NCI-H2196 (cell line): ENCODE measurements at regions not wholly inside any gene's neighbourhood (a gene's known extent, or its start where the extent isn't known, plus 50 kb on each side); places are given as distances from the start of the nearest gene placed in this dataset.
"Not testable (repeated sequence)": the region's sequence is repeated elsewhere in the genome, so short reads cannot be mapped to it uniquely, and the experiment has no call there.

Experiments used
- DNase-seq: peaks from one replicate; lab custom pipeline; 2025; ENCODE audit not compliant: unreplicated experiment; lab: John Stamatoyannopoulos, UW

DNA sequence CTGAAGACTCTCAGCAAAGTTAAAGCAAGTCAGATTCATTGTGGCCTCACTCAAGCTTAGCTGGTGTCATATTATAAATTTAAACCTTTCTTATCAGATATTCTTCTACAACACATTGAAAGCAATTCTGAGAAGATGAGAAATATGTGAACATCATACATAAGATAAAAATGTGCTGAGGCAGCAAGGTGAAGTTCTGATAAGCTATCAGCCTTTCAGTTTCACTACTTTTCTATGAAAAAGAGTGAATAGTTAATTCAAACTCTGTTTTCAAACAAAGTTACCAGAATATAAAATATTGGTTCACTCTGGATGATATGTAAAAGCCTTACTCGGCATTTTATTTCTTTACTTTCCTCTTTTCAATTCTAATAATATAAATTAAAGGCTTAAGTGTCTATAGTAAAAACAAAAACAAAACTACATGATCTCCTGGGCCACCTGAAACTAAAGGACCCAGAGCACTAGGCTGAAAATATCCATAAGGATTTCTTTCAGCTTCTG lies 824.4 kb downstream of the MTRR start:
- DNase-seq, result no peak

DNA sequence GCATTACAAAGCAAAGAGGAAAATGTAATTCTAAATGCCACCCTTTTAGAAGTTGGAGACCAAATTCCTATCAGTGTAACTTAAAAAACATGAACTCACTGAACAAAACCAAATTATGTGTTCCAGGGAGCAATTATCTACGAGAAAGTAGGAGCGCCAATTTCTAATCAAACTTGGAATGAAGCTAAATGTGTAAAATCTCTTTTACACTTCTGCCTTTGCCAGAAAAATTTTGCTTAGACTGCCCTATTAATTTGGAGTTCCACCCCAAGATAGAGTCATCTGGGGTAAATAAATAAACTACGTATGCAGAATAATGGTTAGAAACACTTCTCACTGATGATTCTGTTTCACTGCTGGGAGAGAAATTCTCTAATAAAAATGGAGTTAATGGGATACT lies 825.6 kb downstream of the MTRR start:
- DNase-seq, result no peak

DNA sequence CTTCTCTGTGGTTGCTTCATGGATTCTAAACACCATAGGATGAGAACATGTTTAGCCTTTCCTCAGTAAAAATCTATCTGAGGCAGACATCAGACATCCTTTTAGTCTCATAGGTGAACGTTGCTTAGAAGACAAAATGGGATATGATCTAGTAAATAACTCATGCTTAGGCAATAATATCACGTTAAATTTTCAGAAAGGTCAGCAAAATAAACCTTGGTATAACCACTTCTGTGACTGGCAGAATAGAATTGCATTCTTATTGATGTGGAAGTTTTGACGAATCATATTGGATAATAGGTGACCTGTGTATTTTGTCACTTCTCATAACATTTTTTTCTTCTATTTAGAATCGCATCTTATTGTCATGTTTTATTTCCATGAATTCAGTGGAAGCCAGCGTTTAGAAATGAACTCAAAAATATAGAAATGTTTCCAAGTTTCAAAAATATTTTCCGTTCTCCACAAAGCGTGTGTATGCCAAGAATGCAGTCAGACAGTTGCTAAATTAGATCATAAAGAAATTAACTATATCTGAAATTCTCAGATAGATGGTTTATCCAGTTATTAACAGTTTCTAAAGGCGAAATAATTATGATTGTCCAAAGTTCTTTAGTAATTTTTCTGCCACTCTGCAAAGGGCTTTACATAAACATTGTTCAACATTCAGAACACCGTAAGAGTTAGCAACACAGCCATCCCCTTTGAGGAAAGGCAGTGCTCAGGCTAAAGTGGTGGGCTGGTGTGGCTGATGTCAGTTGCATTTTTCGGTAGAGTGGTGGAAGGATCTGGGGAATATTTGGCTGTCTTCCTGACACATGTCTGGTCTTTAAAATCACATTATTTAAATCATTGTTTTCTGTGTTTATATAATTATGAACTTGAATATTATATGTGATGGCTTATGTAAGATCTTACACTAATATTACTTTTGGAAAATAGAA lies 827.2 kb downstream of the MTRR start:
- DNase-seq, result no peak

DNA sequence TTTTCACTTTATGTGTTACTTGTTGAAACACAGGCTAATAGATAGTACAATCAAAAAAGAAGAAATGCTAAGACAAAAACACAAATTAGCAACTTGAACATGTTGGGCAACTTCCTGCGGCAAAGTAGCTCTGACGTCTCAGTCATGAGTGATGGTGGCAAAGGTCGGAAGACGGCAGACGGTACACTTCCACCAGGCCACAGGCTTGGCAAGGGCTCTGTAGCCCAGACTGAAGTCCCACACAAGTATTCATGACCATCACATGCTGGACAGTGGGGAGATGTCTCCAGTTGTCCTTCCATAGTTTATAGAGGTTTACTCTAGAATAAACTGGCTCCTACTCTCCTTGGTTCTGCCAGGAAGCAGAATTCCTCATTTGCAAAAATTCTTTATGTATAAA lies 831.3 kb downstream of the MTRR start:
- DNase-seq, result no peak

DNA sequence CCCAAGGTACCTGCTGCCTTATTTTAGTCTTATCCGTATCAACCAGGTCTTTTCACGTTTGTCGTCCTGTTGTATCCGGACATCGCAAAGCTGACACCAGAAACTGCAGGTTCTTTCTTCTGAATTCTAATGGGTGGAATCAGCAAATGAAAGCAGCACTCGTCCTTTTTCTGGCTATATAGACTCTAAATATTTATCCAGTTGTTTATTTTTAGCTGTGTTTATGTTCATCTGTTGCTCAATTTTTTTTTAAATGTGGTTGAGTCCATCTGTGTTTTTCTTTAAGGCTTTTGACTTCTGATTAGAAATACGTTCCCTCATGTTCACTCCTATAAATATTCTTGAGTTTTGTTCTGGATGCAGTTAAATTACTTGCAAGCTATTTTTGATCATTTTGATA lies 831.7 kb downstream of the MTRR start:
- DNase-seq, result no peak

DNA sequence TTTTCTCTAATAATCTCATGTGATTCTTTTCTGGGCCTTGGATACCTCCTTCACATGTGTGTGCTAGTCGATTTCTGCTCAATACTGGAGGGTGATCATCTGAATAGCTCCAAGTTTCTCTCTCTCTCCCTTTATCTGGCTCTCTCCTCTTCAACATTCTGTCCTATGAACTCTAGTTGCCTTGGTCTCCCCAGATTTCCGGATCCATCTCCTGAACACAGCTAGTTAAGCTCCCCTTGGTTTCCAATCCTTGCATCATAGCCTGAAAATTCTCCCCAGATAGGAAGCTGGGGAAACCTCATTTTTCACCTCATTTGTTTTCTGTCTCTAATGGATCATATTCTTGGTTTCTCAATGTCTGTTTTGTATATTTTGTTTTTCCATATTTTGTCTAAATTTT lies 832.3 kb downstream of the MTRR start:
- DNase-seq, result no peak

DNA sequence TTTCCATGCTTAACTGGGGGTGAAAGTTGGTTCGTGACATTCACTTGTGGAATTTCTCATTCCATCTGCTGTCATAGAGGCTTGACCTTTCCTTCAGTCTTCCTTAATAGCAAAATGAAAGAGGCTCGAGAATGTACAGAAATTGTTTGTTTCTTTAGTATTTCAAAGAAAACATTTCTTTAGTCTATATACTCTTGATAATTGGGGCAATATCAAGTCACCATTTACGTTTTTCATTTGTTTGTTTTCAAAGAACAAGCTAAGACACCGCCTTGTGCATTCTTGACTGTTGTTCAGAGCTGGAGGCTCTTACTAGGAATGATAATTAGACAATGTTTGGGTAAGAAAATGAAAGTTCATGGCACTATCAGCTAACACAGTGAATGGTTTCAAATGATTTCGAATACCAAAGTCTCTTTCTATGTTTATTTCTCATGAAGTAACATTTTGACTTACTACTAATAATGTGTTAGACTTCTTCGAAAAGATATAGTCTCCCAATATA lies 835.4 kb downstream of the SEMA5A start:
- DNase-seq, result no peak

DNA sequence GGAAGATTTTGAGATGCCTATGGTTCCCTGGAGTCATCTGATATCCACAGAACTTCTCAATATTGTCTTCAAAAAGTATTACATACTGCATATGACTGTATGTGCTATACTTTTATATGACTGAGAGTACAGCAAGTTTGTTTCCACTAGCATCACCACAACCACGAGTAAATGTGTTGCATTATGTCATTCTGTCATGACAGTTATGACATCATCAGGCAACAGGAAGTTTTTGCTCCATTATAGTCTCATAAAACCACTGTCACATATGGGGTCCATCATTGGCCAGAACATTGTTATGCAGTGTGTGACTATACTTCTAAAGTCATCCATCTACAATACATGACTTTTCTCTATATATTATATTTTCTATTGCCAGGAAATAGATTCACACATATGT lies 831.7 kb downstream of the SEMA5A start:
- DNase-seq, result no peak

DNA sequence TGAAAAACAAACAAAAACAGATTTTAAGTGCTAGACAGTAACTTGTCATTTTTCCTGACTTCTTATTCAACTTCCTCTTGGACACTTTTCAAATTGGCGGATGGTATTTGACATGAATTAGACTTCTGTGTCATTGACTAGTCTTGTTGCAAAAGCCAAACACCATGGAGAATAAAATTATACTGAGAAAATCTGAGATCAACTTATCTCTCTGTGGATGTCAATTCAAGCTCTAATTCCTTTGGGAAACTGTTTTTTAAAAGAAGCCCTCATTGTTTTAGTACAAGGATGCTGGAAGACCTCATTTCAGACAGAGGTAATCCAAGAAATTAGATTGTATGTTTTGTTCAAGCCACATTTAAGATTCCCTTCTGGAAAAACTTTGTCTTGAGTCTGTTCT lies 831.0 kb downstream of the SEMA5A start:
- DNase-seq, result no peak

DNA sequence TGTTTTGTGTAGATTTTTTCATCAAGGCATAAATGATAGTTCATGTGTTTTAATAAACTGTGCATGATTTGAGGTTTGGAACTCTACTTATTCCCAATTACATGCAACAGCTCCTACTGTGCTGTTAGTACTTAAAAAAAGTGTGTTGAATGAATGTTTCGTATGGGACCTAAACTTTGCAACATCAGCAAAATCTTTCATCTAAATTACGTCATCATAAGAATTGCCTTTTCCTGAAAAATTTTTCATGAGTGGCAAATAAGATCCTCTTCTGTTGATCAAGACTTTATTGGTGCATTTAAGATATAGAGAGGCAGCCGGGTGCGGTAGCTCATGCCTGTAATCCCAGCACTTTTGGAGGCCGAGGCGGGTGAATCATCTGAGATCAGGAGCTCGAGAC lies 826.1 kb downstream of the SEMA5A start:
- no peak for DNase-seq

DNA sequence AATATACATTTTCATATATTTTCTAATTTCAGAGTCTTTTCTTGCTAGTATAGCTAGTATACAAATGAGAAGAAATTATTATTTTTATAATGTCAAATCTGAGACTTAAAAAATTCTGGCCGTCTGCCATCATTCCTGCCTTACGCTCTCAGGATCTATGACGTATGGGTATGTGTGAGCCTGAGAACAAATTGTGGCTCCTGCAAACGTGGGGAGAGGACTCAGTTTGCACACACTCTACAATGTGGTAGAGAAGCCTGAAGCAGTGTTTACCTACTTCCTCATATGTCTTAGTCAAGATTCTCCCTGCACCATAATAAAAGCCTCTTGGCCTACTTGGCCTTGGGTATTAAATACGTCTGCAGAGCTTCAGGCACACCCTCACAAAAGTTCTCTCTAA lies 825.4 kb downstream of the SEMA5A start:
- DNase-seq, result no peak

DNA sequence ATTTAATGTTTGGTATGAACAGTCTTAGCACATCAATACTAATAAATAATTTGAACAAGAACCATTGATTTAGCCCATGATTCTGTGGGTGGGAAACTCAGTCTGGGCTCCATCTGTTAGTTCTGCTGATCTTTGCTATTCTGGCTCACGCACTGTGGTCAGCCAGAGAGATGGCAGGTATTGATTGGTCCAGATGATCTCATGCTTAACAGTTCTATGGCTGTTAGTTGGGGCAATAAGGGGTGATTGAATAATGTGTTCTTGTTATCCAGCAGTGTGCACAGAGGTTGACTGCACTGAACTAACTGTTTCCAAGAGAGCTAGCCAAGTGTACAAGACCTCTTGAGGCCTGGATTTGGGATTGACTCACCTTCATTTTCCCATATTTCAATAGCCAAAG lies 824.3 kb downstream of the SEMA5A start:
- DNase-seq, result no peak

DNA sequence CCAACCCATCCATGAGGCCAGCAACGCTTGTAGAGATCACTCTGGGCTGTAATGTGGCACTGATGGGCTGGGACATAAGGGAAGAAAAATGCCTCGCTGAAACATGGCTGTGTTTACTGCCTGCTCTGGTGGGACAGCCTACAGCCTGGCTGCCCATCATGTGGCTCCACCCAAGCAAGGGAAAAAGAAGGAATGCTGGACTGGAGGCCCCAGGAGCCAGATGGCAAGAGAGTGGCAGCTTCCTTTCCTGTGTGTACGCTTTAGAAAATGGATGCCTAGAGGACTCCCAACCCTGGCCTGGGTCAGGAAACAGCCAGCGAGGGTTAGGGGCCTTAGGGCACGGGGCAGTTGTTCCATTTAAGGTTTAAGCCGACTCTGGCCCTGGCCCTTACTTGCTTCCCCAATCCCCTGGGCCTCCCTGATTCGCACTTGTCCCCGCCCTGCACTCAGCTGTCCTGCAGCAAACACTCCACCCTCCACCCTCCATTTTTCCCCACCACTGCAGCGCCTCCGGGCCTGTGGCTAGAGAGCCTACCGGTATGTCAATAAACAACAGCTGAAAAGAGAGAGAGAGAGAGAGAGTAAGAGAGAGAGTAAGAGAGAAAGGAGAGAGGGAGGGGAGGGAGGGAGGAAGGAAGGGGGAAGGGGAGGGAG lies 819.4 kb downstream of the SEMA5A start:
- DNase-seq, result no peak

DNA sequence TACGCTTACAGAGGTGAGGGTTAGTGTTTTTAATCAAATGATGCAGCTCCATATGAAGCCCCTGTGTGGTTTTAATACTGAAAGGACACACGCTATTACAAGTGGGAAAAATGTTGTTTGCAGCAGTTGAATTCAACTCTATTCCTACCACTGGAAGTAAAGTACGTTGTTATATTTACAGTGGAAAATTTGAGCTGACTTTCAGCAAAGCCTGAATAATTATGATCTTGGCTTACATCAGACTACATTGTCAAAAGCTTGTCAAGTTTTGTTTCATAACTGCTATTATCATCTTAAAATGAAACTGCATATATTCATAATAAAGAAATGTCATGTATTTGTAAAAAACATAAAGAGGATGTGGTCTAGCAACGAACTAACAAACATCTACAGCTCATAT lies 818.5 kb downstream of the SEMA5A start:
- no peak for DNase-seq

DNA sequence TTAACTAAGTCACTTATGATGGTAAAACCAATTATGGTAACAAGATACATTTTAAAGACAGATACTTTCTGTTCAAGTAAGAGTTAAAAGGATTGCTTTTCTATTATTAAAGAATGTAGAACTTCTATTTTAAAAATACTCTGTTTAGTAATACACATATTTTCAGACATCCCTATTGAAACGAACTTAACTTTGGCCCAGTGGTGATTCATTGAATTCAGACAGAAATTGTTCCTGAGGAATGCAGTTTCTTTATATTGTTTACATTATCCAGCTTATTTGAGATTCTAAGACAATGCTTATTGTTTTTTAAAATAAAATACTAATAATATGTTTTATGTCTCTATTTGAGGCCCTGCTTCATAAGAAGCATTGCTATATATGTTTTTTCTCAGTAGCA lies 816.4 kb downstream of the SEMA5A start:
- DNase-seq, result no peak

DNA sequence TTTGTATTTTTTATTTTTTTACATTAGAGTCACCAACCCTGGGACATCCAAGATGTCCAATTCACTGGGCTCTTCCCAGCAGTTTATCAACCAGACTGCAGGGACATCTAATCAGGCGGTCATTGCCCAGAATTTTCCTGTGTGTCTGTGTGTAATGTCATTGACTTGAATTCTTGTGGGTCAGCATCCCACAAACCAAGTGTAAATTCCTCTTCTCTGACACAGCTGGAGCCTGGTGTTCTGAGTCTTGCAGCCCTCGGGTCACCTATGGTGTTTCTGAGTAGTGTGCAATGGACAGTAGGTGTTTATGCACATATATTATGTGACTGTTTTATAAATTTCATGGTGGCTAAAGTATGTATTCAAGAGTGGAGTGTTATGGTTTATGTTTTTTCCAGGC lies 815.7 kb downstream of the SEMA5A start:
- no peak for DNase-seq

DNA sequence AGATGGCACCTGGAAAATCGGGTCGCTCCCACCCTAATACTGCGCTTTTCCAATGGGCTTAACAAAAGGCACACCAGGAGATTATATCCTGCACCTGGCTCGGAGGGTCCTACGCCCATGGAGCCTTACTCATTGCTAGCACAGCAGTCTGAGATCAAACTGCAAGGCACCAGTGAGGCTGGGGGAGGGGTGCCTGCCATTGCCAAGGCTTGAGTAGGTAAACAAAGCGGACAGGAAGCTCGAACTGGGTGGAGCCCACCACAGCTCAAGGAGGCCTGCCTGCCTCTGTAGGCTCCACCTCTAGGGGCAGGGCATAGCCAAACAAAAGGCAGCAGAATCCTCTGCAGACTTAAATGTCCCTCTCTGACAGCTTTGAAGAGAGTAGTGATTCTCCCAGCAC lies 814.8 kb downstream of the SEMA5A start:
- DNase-seq, result not testable (repeated sequence)

DNA sequence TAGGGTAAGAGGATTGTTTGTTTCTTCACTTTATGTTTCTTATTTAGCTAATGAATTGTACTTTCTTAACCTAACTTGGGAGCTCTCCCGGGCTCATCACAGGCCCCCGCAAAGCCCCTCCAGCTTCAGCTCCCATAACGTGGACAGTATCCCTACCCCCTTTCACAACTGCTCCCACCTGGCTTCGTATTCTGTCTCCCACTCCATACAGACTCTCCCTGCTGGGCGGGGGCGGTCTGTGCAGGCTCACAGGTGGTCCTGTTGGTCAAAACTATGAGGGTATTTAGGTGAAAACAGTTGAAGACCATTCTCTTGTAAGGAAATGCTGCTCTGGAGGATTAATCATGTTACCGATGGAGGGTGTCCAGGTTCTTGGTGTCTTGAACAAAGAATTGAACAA lies 805.3 kb downstream of the SEMA5A start:
- DNase-seq, result no peak

DNA sequence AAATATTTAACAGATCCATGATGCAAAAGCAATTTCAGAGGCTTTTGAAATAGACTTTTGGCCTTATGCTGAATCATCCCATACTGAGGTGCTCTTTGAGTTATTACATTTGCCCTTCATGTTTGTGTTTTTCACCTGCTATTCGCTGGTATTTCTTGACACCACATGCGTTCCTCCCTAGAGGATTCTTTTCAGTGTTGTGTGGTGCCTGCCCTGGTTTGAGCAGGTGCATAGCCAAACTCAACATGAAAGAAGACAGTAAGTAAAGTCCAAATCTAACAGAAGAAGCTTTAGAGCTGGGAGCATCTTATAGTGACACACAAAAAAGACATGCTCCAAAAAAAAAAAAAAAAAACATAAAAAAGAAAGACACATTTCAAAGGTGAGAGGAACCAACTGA lies 796.3 kb downstream of the SEMA5A start:
- no peak for DNase-seq

DNA sequence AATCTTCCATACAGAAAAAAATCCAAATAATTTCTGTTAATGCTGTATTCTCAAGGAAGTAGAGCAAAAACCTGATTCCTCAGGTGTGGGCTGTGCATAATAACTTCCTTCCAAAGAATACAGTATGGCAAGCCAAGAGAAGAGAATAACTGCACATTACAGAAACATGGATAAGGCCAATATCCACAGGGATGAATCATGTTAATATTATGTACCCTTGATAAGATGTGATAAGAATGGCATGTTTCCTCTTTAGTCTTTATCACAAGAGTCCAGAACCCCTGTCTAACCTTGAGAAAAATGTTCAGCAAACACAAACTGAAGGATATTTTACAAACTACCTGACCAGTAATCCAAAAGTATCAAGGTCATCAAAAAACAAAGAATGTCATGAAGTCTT lies 795.8 kb downstream of the SEMA5A start:
- DNase-seq, result no peak

DNA sequence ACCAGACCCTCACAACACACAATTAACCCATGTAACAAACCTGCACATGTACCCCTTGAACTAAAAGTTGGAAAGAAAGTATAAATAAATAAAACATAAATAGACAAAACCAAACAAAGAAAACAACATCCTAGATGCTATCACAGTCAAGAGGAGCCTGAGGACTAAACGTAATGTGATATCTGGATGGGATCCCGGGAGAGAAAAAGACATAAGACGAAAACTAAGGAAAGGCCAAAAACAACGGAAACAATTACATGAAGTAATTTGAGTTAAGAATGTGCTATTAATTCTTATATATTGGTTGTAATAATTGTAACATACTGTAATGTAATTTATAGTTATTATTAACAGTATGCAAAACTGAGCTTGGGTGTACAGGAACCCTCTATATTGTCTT lies 793.9 kb downstream of the SEMA5A start:
- DNase-seq, result no peak

DNA sequence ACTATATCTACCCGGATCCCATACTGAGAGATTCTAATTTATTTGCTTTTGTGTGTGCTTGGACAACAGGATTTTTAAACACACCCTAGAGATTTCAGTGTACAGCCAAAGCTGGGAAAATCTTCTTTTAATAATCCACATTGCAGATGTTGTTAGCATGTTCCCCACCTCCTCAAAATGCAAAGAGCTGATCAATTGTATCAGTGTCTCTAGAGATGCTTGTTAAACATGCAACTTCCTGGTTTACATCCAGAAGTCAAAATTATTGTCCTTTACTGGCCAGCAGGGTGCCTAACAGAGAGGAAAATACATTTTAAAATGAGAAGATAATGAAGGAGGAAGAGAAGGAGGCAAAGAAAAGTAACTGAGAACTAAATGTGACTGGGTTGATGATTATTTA lies 793.3 kb downstream of the SEMA5A start:
- no peak for DNase-seq
